ENCODE measurements at regions not wholly inside any gene's neighbourhood (a gene's known extent, or its start where the extent isn't known, plus 50 kb on each side); places are given as distances from the start of the nearest gene placed in this dataset.
"Not testable (repeated sequence)": the region's sequence is repeated elsewhere in the genome, so short reads cannot be mapped to it uniquely, and the experiment has no call there.

- no peaks in the 10 kb centered on the region for H3K9me3 ChIP-seq (ENCODE audit: severe bottlenecking)
- TF ChIP-seq, protein P1, sequence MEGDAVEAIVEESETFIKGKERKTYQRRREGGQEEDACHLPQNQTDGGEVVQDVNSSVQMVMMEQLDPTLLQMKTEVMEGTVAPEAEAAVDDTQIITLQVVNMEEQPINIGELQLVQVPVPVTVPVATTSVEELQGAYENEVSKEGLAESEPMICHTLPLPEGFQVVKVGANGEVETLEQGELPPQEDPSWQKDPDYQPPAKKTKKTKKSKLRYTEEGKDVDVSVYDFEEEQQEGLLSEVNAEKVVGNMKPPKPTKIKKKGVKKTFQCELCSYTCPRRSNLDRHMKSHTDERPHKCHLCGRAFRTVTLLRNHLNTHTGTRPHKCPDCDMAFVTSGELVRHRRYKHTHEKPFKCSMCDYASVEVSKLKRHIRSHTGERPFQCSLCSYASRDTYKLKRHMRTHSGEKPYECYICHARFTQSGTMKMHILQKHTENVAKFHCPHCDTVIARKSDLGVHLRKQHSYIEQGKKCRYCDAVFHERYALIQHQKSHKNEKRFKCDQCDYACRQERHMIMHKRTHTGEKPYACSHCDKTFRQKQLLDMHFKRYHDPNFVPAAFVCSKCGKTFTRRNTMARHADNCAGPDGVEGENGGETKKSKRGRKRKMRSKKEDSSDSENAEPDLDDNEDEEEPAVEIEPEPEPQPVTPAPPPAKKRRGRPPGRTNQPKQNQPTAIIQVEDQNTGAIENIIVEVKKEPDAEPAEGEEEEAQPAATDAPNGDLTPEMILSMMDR (IDR thresholded peaks at IDR 0.05; ENCODE audit: low read depth, low read length), result no peak
- no peak for DNase-seq
- H3K4me3 ChIP-seq (ENCODE audit: low read depth, low read length), result no peak overlapping the region
- peaks cover 6% of the 10 kb centered on the region for H3K27me3 ChIP-seq (ENCODE audit: insufficient read depth, low read depth, severe bottlenecking)
- no peak overlapping the region for H3K27ac ChIP-seq
- no peaks in the 10 kb centered on the region for H3K36me3 ChIP-seq
Observed at GRCh38 chr12:97713270-97713669, 250.7 kb downstream of the RMST start.

GRCh38 chr12:97714107-97714563, 251.5 kb downstream of the RMST start:
- Histone ChIP-seq H3K27me3 (ENCODE audit: insufficient read depth, low read depth, severe bottlenecking) (peaks cover 7% of the 10 kb centered on the region), H3K27ac (no peak overlapping the region), H3K4me3 (ENCODE audit: low read depth, low read length) (no peak overlapping the region), H3K9me3 (ENCODE audit: severe bottlenecking) (no peaks in the 10 kb centered on the region), H3K36me3 (no peaks in the 10 kb centered on the region)
- TF ChIP-seq, protein P1 (IDR thresholded peaks at IDR 0.05; ENCODE audit: low read depth, low read length), result no peak
- no peak for DNase-seq

- Histone ChIP-seq H3K4me3 (ENCODE audit: low read depth, low read length) (no peak overlapping the region), H3K36me3 (no peaks in the 10 kb centered on the region), H3K9me3 (ENCODE audit: severe bottlenecking) (no peaks in the 10 kb centered on the region), H3K27ac (no peak overlapping the region), H3K27me3 (ENCODE audit: insufficient read depth, low read depth, severe bottlenecking) (peaks cover 11% of the 10 kb centered on the region)
- DNase-seq, result peak; percentile 10
- TF ChIP-seq, protein P1 (IDR thresholded peaks at IDR 0.05; ENCODE audit: low read depth, low read length), result peak; percentile 48
Observed at GRCh38 chr12:97716356-97716755, 253.8 kb downstream of the RMST start.

DNA sequence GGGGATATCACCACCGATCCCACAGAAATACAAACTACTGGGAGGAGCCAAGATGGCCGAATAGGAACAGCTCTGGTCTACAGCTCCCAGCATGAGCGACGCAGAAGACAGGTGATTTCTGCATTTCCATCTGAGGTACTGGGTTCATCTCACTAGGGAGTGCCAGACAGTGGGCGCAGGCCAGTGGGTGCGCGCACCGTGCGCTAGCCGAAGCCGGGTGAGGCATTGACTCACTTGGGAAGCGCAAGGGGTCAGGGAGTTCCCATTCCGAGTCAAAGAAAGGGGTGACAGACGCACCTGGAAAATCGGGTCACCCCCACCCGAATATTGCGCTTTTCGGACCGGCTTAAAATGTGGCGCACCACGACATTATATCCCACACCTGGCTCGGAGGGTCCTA, 261.2 kb downstream of the RMST start:
- not testable (repeated sequence) for H3K27ac ChIP-seq; DNase-seq; H3K36me3 ChIP-seq; H3K27me3 ChIP-seq (ENCODE audit: insufficient read depth, low read depth, severe bottlenecking); H3K9me3 ChIP-seq (ENCODE audit: severe bottlenecking); H3K4me3 ChIP-seq (ENCODE audit: low read depth, low read length)

DNA sequence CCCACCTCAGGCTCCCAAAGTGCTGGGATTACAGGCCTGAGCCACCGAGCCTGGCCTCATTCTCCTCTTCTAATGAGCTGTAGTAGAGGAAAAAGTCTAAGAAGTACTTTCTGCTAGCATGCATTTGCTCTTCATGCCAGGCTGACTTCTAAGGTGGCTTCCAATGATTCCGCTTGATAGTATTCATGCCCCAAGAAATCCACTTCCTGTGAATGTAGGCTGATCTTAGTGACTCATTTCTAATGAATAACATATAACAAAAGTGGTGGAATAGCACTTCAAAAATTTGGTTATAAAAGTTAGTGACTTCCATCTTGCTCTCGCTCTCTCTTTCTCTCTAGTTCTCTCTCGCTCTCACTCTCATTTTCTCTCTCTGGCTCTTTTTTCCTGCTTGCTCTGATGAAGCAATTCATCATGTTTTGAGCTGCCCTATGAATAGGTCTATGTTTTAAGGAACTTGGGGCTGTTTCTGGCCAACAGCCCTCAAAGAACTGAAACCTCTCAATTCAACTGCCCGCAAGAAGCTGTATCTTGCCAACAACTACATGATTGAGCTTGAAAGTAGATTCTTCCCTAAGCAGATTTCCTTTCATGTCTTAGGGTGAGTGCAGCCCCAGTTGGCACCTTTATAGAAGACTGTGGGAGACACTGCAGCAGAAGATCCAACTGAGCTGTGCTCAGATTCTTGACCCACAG, 282.9 kb downstream of the RMST start:
- Histone ChIP-seq H3K4me3 (ENCODE audit: low read depth, low read length) (no peak overlapping the region), H3K9me3 (ENCODE audit: severe bottlenecking) (no peaks in the 10 kb centered on the region), H3K27ac (no peak overlapping the region), H3K27me3 (ENCODE audit: insufficient read depth, low read depth, severe bottlenecking) (peaks cover 5% of the 10 kb centered on the region), H3K36me3 (no peaks in the 10 kb centered on the region)
- TF ChIP-seq, protein P1 (IDR thresholded peaks at IDR 0.05; ENCODE audit: low read depth, low read length), result no peak
- DNase-seq, result no peak

GRCh38 chr12:97748298-97748697, 285.7 kb downstream of the RMST start:
- Histone ChIP-seq H3K4me3 (ENCODE audit: low read depth, low read length) (no peak overlapping the region), H3K27ac (no peak overlapping the region), H3K36me3 (no peaks in the 10 kb centered on the region), H3K9me3 (ENCODE audit: severe bottlenecking) (no peaks in the 10 kb centered on the region), H3K27me3 (ENCODE audit: insufficient read depth, low read depth, severe bottlenecking) (peaks cover 5% of the 10 kb centered on the region)
- DNase-seq, result no peak
- TF ChIP-seq, protein P1 (IDR thresholded peaks at IDR 0.05; ENCODE audit: low read depth, low read length), result no peak

Data from WERI-Rb-1 (cell line).